DMS153 (cell line): ENCODE measurements at regions not wholly inside any gene's neighbourhood (a gene's known extent, or its start where the extent isn't known, plus 50 kb on each side); places are given as distances from the start of the nearest gene placed in this dataset.

ENCODE experiments used
- DNase-seq: peaks from one replicate; lab custom pipeline; 2025; lab: John Stamatoyannopoulos, UW

- no peak for DNase-seq
Observed at GRCh38 chr3:95934181-95934580, 880.2 kb upstream of the EPHA6 start.

DNA sequence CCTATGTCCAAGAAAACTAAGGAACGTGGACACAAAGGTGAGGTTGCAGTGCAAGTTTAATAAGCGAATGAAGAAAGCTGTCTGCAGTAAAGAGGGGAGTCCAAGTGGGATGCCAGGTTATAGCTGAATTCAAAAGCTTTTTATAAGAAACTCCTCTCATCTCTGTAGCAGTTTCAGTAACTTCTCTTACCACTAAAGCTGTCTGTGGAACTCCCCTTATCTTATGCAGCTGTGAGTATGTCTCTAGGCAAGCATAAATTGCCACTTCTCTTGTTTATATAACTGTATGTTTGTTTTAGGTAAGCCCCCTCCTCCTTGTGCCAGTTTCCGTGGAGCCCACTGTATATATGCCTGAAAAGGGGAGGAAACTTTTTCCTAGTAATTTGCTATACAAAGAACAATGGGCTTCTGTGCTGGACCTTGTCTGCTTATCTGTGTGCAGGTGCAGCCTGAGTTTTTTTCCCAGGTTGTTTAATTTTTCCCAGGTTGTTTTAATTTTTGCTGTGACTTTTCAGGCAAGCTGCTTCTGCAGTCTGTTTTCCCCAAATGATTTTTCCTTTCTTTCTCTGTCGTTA is 875.1 kb upstream of the EPHA6 start:
- DNase-seq = no peak

DNA sequence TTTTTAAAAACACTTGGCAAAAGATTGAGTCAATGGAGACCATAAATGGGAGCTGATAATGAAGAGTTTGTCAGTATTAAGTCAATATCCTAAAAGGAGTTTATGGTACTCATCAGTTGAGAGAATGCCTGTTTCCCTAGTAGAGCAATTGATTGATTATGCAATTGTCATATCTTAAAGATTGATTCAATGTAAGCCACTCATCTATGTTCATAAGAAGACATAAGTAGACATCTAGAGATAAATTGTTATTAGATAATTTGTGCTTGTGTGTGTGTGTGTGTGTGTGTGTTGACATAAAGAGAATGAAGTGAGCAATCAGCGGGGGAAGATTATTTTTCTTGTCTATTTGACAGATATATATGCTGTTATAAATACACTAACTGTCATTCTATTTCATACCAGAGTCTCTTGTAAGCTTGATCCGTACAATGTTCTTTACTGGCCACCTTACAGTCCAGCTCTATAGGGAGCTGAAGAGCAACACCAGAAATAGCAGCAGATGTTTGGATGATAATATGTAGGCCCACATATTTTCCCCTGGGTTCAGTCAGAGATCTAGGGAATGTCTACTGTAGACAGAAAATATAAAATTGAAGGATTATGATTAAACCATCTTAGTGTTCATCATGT is 848.6 kb upstream of the EPHA6 start:
- DNase-seq = no peak

DNA sequence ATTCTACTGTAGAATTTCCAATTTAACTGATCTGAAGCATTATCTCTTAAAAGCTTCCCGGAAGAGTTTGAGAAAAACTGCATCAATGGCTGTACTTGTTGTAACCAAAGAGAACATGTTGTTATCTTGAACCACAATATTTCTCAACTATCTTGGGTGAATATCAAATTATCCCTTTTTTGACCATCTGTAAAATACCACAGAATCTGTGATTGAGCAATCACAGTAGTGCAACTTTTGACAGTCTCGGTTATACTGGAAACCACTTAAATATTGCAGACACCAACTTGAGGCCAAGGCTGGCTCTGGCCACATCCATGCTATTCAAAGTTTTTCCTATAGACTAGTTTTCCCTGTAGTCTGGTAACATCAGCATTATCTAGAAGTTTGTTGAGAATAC is 842.8 kb upstream of the EPHA6 start:
- DNase-seq = no peak

DNA sequence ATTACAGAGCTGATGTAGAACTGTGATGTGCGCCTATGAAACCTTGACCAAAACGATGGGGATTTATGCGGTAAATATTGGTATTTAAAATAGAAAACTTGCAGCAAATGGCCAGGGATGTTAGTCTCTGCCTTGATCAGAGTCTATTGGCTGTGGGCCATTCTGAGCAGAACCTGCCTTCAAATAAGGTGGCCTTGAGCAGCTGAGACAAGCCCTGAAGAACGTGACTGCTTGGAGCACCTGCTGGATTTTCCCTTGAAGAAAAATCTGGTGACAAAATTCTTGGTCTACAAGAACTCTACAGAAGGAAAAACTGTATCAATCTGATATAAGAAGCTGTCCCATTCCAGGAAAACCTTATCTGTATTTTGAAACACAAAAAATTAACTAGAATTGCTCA is 820.1 kb upstream of the EPHA6 start:
- no peak for DNase-seq

DNA sequence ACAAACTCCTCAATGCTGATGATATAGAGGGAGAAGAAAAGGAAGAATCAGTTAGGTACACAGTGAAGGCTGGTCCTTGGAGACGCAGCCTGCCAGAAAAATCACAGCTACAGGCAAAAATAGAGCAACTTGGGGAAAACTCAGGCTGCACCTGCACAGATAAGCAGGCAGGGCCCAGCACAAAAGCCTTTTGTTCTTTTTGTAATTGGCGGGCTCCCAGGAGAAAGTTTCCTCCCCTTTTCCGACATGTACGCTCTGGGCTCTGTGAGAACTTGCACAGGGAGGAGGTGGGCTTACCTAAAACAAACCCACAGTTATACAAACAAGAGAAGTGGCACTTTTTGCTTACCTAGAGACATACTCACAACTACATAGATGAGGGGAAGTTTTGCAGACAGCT is 813.4 kb upstream of the EPHA6 start:
- no peak for DNase-seq

GRCh38 chr3:96007650-96008195 is 806.7 kb upstream of the EPHA6 start:
- no peak for DNase-seq

GRCh38 chr3:96012939-96013338 is 801.5 kb upstream of the EPHA6 start:
- DNase-seq = no peak

DNA sequence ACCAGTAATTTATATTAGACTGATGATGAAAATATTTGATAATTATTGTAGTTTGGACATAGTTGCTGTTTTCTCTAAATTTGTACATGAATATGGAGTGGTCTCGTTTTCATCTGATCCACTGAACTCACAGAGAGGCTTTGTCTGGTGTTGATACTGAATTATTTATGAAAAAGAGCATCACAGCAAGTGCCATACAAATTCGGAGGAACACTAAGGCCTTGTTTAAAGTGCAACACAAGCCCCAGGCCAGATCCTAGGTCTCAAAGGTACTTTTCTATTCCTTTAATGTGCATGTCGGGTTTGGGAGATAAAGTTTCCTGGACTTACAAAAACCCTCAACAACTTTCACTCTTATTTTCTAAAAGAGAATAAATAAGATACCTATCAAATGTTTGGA is 796.8 kb upstream of the EPHA6 start:
- no peak for DNase-seq

- DNase-seq = no peak
Observed at GRCh38 chr3:96022676-96023075, 791.7 kb upstream of the EPHA6 start.

GRCh38 chr3:96027718-96028117 is 786.7 kb upstream of the EPHA6 start:
- no peak for DNase-seq

DNA sequence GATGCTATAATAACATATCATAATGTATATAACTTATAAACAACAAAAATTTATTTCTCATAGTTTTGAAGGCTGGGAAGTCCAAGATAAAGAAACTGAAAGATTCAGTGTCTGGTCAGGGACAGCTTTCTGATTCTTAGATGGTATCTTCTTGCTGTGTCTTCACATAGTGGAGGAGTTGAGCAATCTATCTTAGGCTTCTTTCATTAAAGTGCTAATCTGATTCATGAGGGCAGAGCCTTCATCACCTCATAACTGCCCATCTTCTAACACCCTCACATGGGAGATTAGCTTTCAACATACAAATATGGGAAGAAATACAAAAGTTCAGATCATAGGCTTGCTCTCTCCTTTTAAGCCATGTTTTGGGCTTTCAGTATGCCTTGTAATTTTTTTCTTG is 774.8 kb upstream of the EPHA6 start:
- DNase-seq = no peak

GRCh38 chr3:96059301-96059700 is 755.1 kb upstream of the EPHA6 start:
- no peak for DNase-seq

GRCh38 chr3:96069065-96069464 is 745.3 kb upstream of the EPHA6 start:
- no peak for DNase-seq

DNA sequence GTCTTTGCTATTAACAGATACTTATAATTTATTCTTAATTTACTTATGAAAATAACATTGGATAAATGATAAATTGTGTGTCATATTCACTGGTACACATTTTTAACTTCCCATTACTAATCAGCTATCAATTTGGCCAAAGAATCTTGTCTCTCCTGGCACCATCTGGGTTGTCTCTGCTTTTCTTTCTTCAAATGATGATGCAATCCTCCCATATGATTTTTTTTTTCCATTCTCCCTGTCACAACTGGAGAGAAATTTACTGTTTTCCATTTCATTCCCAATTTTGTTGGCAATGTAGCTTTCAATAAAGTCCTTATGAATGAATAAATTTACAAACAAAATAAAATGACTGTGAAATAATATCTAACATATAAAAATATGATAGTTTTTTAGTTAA is 743.7 kb upstream of the EPHA6 start:
- no peak for DNase-seq

DNA sequence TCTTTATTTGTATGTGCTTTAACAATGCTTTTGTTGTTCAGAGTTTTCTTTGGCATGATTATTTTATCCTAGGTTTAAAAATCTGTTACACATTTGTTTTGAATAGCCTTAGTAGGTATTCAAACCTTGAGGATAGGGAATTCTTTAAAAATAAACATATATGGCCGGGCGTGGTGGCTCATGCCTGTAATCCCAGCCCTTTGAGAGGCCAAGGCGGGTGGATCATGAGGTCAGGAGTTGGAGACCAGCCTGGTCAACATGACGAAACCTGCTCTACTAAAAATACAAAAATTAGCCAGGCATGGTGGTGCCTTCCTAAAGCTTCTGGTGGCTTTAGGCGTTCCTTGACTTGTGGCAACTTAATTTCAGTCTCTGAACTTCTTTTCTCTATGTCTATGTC is 743.3 kb upstream of the EPHA6 start:
- DNase-seq = no peak

DNA sequence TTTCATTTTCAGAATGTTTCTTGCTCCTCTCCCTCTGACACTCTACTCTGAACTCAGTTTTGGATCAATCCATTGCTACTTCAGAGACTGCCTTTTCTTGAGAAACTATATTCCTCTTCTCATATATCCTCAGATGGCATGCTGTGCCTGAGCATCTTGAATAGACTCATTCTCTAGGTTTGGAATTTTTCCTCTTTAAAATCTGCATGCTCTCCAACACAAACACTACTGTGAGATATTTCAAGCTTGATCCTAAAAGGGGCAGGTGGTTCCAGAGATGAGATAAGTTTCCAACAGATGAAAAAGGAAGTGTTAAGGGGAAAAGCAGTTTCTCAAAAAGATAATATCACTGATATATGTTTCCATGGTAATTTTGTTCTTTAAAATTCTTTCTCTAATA is 742.2 kb upstream of the EPHA6 start:
- DNase-seq = no peak

- no peak for DNase-seq
Observed at GRCh38 chr3:96083610-96084009, 730.8 kb upstream of the EPHA6 start.

GRCh38 chr3:96086018-96086417 is 728.4 kb upstream of the EPHA6 start:
- no peak for DNase-seq

- no peak for DNase-seq
Observed at GRCh38 chr3:96101006-96101560, 713.3 kb upstream of the EPHA6 start.

DNA sequence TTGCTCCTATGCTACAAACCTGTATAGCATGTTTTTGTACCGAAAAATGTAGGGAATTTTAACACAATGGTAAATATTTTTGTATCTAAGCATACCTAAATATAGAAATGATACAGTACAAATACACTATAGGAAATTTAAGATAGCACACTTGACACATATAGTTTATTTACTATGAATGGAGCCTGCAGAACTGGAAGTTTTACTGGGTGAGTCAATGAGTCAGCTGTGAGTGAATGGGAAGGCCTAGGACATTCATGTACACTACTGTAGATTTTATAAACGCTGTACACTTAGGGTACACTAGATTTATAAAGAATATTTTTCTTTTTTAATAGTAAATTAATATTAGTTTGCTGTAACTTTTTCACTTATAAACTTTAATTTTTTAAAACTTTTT is 707.7 kb upstream of the EPHA6 start:
- DNase-seq = no peak
